HepG2 (cell line): ENCODE measurements at regions not wholly inside any gene's neighbourhood (a gene's known extent, or its start where the extent isn't known, plus 50 kb on each side); places are given as distances from the start of the nearest gene placed in this dataset.

Source experiments
- CBX5 ChIP-seq: sonication (generic); formaldehyde crosslinking; IDR thresholded peaks from 2 replicates; pipeline ENCODE4 v1.4.0; 2020; ENCODE audit warnings: missing genetic modification reagents, borderline replicate concordance
- DNMT3B ChIP-seq: conservative IDR thresholded peaks from 2 replicates; pipeline ENCODE4 v1.6.1; 2016; ENCODE audit warnings: missing biosample characterization, control low read depth
- EP300 ChIP-seq, 3 experiments: sonication (generic) in 1 of 3; formaldehyde crosslinking in 1 of 3; IDR thresholded peaks; 2 replicates each; pipeline versions ENCODE4 v1.5.1 to v1.6.1; 2011 to 2020; ENCODE audit warnings: low read depth in 2 of 3, low read length in 2 of 3, borderline replicate concordance in 1 of 3, improper control_type of control experiment in 1 of 3, mild to moderate bottlenecking in 1 of 3, missing genetic modification reagents in 1 of 3, moderate library complexity in 1 of 3
- ETV6 ChIP-seq: sonication (generic); formaldehyde crosslinking; conservative IDR thresholded peaks from 2 replicates; pipeline ENCODE4 v1.4.0; 2020; ENCODE audit warnings: missing genetic modification reagents
- GATA4 ChIP-seq: sonication (generic); IDR thresholded peaks from 2 replicates; pipeline ENCODE4 v1.6.1; 2016; ENCODE audit warnings: antibody characterized with exemption, low read depth, borderline replicate concordance
- KMT2B ChIP-seq: IDR thresholded peaks from 2 replicates; pipeline ENCODE4 v1.6.1; 2016; ENCODE audit warnings: missing genetic modification reagents, missing compliant biosample characterization
- MAFF ChIP-seq: IDR thresholded peaks from 2 replicates; pipeline ENCODE4 v1.6.1; 2011; ENCODE audit warnings: low read depth, low read length, improper control_type of control experiment
- MYC ChIP-seq: sonication (generic); formaldehyde crosslinking; IDR thresholded peaks from 2 replicates; pipeline ENCODE4 v1.9.0; 2021; ENCODE audit warnings: missing genetic modification reagents, borderline replicate concordance
- NR2F1 ChIP-seq, 2 experiments: fragments of 450-650 bp in 1 of 2; formaldehyde crosslinking in 1 of 2; IDR thresholded peaks; 2 replicates each; pipeline versions ENCODE4 v1.5.0 to v1.6.1; 2016 to 2020; ENCODE audit warnings: mild to moderate bottlenecking in 1 of 2, missing compliant biosample characterization in 1 of 2, missing genetic modification reagents in 1 of 2, moderate library complexity in 1 of 2
- PCBP1 ChIP-seq: fragments of 200-400 bp; formaldehyde crosslinking; IDR thresholded peaks from 2 replicates; pipeline ENCODE4 v1.6.1; 2017; ENCODE audit warnings: mild to moderate bottlenecking, low read depth, low read length, borderline replicate concordance
- PHB2 ChIP-seq: fragments of 450-650 bp; IDR thresholded peaks from 2 replicates; pipeline ENCODE4 v1.6.1; 2018; ENCODE audit not compliant: partially characterized antibody
- TRAFD1 ChIP-seq: sonication (generic); formaldehyde crosslinking; IDR thresholded peaks from 2 replicates; pipeline ENCODE4 v1.5.1; 2020; ENCODE audit warnings: missing genetic modification reagents, mild to moderate bottlenecking, borderline replicate concordance
- TRIM22 ChIP-seq: fragments of 450-650 bp; IDR thresholded peaks from 2 replicates; pipeline ENCODE4 v1.6.1; 2017
- ZFP90 ChIP-seq: sonication (generic); formaldehyde crosslinking; IDR thresholded peaks from 2 replicates; pipeline ENCODE4 v1.8.0; 2022; ENCODE audit warnings: missing genetic modification reagents, mild to moderate bottlenecking, inconsistent platforms, borderline replicate concordance
- ZMYM3 ChIP-seq: sonication (generic); formaldehyde crosslinking; IDR thresholded peaks from 2 replicates; pipeline ENCODE4 v1.5.1; 2020; ENCODE audit warnings: mild to moderate bottlenecking, missing genetic modification reagents
- ZNF138 ChIP-seq: sonication (generic); formaldehyde crosslinking; IDR thresholded peaks from 2 replicates; pipeline ENCODE4 v1.5.0; 2020; ENCODE audit warnings: mild to moderate bottlenecking, low read depth, missing genetic modification reagents
- ZNF234 ChIP-seq: sonication (generic); formaldehyde crosslinking; conservative IDR thresholded peaks from 2 replicates; pipeline ENCODE4 v1.5.1; 2020; ENCODE audit warnings: mild to moderate bottlenecking, missing genetic modification reagents
- ZNF510 ChIP-seq: sonication (generic); formaldehyde crosslinking; IDR thresholded peaks from 2 replicates; pipeline ENCODE4 v1.4.0; 2020; ENCODE audit warnings: low read depth, mild to moderate bottlenecking, missing genetic modification reagents
- ZNF816 ChIP-seq: sonication (generic); formaldehyde crosslinking; IDR thresholded peaks from 2 replicates; pipeline ENCODE4 v1.8.0; 2022; ENCODE audit warnings: missing genetic modification reagents, mild to moderate bottlenecking, borderline replicate concordance
- ZSCAN21 ChIP-seq: sonication (generic); formaldehyde crosslinking; IDR thresholded peaks from 2 replicates; pipeline ENCODE4 v1.8.0; 2022; ENCODE audit warnings: mild to moderate bottlenecking, missing genetic modification reagents, moderate library complexity, borderline replicate concordance
- TF ChIP-seq, protein P1 (sequence below): sonication (generic); formaldehyde crosslinking; IDR thresholded peaks from 2 replicates; pipeline ENCODE4 v1.8.0; 2022; ENCODE audit warnings: mild to moderate bottlenecking, missing genetic modification reagents
- TF ChIP-seq, protein P2 (sequence below): sonication (generic); formaldehyde crosslinking; IDR thresholded peaks from 2 replicates; pipeline ENCODE4 v1.5.0; 2020; ENCODE audit warnings: mild to moderate bottlenecking, missing genetic modification reagents

- TF ChIP-seq EP300 (IDR thresholded peaks at IDR 0.05; ENCODE audit: low read depth in 2 of 2, low read length in 2 of 2): peak; percentile 22 to 99; a peak in 2 of 4 replicates
- peak; percentile 99 for TF ChIP-seq EP300 (CRISPR knock-in tag; IDR thresholded peaks at IDR 0.05; ENCODE audit: borderline replicate concordance)
- no peak for TF ChIP-seq PHB2
- TF ChIP-seq ZNF816: 0 out of 2 replicates have a peak, but pooled peaks have one; percentile 26
- TF ChIP-seq DNMT3B: no peak; the same call in 1 of the 2 replicates
- no peak for TF ChIP-seq ZNF138 (CRISPR knock-in tag)
- TF ChIP-seq ZSCAN21 (CRISPR knock-in tag): peak; percentile 82
- no peak; the same call in 1 of the 2 replicates for TF ChIP-seq KMT2B (CRISPR knock-in tag)
- TF ChIP-seq, protein P1, sequence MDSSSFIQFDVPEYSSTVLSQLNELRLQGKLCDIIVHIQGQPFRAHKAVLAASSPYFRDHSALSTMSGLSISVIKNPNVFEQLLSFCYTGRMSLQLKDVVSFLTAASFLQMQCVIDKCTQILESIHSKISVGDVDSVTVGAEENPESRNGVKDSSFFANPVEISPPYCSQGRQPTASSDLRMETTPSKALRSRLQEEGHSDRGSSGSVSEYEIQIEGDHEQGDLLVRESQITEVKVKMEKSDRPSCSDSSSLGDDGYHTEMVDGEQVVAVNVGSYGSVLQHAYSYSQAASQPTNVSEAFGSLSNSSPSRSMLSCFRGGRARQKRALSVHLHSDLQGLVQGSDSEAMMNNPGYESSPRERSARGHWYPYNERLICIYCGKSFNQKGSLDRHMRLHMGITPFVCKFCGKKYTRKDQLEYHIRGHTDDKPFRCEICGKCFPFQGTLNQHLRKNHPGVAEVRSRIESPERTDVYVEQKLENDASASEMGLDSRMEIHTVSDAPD (CRISPR knock-in tag): peak; percentile 86
- peak; percentile 91; the same call in 1 of the 2 replicates for TF ChIP-seq GATA4
- 0 out of 2 replicates have a peak, but pooled peaks have one; percentile 69 for TF ChIP-seq ZNF510 (CRISPR knock-in tag)
- TF ChIP-seq TRIM22: no peak
- peak; percentile 33; the same call in 1 of the 2 replicates for TF ChIP-seq CBX5
- TF ChIP-seq, protein P2, sequence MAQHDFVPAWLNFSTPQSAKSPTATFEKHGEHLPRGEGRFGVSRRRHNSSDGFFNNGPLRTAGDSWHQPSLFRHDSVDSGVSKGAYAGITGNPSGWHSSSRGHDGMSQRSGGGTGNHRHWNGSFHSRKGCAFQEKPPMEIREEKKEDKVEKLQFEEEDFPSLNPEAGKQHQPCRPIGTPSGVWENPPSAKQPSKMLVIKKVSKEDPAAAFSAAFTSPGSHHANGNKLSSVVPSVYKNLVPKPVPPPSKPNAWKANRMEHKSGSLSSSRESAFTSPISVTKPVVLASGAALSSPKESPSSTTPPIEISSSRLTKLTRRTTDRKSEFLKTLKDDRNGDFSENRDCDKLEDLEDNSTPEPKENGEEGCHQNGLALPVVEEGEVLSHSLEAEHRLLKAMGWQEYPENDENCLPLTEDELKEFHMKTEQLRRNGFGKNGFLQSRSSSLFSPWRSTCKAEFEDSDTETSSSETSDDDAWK: no peak
- peak; percentile 88 for TF ChIP-seq MAFF
- TF ChIP-seq ETV6 (CRISPR knock-in tag): peak; percentile 98; the same call in 1 of the 2 replicates
- peak; percentile 57; the same call in 1 of the 2 replicates for TF ChIP-seq TRAFD1 (CRISPR knock-in tag)
- TF ChIP-seq NR2F1 (CRISPR knock-in tag; IDR thresholded peaks at IDR 0.05): peak; percentile 92 to 95
- TF ChIP-seq ZNF234 (CRISPR knock-in tag): no peak
- no peak for TF ChIP-seq PCBP1
- 0 out of 2 replicates have a peak, but pooled peaks have one; percentile 17 for TF ChIP-seq ZFP90 (CRISPR knock-in tag)
- peak; percentile 36; the same call in 1 of the 2 replicates for TF ChIP-seq ZMYM3 (CRISPR knock-in tag)
- peak; percentile 64; the same call in 1 of the 2 replicates for TF ChIP-seq MYC (CRISPR knock-in tag)
These were observed 55.8 kb upstream of the OR6J1 start (continued) for GRCh38 chr14:22699801-22700564.
